CD4-positive, alpha-beta T cell treated with Interleukin-1 beta for 1 hour (primary cell): ENCODE measurements at regions not wholly inside any gene's neighbourhood (a gene's known extent, or its start where the extent isn't known, plus 50 kb on each side); places are given as distances from the start of the nearest gene placed in this dataset.
"Not testable (repeated sequence)": the region's sequence is repeated elsewhere in the genome, so short reads cannot be mapped to it uniquely, and the experiment has no call there.

Source experiments
- DNase-seq, 2 donors: peaks; one replicate each; pipeline ENCODE4 v3.0.0-alpha.2; 2020 to 2022

DNA sequence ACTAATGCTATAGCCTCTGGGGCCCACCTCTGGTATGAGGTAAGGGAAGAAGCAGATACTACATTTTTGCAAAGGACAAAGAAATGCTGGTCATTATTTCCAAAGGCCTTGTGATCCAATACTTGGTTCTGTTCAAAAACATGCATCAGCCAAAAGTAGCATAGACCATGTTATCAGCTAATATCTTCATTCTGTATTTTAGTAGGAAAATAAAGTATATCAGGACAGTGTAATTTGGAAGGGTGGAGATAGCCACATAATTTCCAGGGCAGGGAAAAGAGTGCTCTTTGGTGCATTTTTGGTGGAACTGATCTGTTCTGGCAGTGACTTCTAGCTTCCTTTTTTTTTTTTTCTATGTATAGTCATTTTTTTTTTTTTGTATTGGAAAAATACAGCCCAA, 258.0 kb upstream of the SOX4 start:
- DNase-seq, result no peak

DNA sequence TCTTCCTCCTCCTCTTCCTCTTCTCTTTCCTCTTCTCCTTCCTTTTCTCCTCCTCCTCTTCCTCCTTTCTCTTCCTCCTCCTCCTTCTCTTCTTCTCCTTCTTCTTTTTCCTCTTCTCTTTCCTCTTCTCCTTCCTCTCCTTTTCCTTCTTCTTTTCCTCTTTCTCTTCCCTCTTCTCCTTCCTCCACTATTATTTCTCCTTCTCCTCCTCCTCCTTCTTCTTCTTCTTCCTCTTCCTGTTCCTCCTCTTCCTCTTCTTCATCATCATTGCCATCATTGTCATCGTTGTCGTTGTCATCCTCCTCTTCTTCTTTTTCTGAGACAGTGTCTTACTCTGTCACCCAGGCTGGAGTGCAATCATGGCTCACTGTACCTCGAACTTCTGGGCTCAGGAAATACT, 256.3 kb upstream of the SOX4 start:
- DNase-seq, result no peak

DNA sequence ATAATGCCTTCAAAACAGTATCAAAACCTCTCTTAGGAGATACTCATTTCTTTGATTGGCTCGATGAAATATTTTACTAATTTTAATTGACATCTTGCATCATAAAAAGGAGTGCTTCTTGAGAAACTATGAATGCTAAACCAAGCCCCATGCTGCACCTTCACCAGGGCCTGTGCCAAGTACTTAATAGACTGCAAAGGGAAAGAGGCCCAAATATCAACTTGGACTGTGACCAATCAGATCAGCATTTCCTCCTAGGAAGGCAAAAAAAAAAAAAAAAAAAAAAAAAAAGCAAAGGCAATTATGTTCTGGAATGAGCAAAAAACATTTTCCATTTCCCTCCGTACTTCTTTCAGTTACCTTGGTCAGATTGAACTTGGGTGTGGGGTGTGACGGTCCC, 253.0 kb upstream of the SOX4 start:
- no peak for DNase-seq

DNA sequence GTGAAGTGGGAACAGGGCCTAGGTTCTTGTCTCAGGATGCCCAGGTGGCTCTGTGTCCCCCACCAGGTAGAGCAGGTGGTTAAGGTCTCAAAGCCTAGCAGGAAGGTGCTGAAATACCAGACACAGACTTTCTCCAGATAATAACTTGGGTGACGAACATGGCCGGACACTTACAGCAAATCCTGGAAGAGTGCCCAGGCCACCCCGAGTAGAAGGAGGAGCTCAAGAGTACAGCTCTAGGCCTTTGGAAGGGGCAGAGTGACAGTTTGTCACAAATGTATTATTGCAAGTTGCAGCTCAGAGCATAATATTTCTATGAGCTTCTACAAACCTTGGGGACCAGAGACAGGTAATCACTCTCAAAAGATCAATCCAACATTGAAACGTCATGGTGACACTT, 251.6 kb upstream of the SOX4 start:
- no peak for DNase-seq

DNA sequence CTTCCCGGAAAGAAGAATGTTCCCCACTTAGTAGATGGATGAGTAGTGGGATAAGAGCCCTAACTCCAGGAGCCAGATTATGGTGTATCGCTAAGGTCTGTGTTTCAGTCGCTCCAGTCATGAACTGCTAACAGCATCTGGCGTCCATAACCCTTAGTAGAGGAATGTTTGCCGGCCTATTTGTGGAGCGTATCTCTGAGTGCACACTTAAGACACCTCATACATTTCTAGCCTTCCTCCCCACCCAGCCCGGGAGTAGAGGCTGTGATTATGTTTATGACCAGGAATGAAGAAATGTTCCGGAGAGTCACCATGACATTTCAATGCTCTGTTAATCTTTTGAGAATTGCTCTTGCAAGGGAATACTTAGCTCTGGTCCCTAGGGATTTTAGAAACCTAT, 251.1 kb upstream of the SOX4 start:
- no peak for DNase-seq

DNA sequence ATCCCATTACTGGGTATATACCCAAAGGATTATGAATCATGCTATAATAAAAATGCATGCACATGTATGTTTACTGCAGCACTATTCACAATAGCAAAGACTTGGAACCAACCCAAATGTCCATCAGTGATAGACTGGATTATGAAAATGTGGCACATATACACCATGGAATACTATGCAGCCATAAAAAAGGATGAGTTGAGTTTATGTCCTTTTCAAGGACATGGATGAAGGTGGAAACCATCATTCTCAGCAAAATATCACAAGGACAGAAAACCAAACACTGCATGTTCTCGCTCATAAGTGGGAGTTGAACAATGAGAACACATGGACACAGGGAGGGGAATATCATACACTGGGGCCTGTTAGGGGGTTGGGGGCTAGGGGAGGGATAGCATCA, 247.8 kb upstream of the SOX4 start:
- not testable (repeated sequence) for DNase-seq

DNA sequence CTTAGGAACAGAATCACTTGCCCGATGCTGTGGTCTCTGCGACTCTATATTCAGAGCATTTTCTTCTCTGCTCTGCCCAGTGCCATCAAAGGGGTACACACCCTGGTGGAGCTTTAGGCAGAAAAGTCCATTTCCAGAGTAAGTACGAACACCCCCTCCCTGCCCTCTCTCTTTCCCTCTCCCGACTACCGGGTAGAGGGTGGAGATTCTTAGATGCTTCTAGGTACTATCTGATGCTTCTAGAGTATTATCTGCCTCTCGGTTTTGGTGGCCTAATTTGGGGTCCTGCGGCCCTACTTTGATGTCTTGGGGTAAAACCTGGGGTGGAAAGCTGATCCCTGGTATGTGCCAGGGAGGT, 245.4 kb upstream of the SOX4 start:
- DNase-seq, result no peak

DNA sequence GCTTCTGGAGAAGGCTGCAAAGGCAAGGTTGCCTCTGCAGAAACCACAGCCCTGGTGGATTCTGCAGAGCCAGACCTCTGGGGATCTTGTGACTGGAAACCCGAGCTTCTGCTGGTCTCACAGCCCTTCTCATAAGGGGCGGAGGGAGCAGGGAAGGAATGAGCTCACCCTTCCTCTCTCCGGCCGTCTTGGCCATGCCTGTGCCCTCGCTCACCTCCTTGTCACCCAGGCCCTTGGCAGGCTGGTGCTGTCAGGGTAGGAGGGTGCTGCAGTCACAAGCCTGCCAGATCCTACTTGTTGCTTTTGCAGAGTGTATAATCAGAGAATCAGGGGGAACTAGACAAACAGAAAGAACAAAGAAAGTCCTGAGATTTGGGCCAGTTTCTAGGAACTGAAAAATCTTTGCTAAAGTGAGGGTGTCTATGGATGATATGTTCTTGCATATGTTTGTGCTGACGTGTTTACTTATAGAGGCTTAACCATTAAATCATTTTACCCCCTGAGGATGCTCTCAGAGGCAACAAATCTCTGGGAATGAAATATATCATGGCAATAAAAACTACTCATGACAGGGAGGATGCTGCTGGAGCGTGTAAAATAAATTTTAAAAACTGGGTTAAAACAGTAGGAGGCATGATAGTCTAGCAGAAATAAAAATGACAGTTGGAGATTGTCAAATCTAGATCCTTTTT, 244.9 kb upstream of the SOX4 start:
- no peak for DNase-seq

DNA sequence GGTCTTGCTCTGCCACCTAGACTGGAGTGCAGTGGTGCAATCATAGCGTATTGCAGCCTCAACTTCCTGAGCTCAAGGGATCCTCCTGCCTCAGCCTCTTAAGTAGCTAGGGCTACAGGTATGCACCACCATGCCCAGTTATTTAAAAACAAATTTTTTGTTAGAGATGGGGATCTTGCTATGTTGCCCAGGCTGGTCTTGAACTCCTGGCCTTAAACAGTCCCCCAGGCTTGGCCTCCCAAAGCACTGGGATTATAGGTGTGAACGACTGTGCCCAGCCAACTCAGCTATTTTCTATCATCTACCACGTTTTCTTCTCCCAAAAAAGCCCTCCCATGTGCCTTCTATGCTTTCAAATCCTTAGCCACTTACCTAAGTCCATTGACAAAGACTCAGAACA, 243.7 kb upstream of the SOX4 start:
- no peak for DNase-seq

DNA sequence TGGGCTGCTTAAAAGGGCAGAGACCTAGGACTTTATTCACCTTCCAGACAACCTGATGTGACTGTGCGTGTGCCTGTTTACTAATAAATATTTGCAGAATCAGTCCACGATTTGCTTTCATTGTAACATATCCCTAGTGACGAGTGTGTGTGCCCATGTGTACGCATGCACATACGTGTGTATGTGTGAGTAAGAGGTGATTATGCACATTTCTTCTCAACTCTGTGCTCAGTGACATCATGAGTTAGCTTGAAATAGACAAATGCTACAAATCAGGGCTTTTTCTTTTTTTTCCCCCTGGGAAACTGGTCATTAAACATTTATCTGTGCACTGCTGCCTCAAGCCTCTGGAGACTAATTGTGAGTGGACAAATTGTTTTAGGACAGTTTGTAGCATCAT, 242.6 kb upstream of the SOX4 start:
- no peak for DNase-seq

DNA sequence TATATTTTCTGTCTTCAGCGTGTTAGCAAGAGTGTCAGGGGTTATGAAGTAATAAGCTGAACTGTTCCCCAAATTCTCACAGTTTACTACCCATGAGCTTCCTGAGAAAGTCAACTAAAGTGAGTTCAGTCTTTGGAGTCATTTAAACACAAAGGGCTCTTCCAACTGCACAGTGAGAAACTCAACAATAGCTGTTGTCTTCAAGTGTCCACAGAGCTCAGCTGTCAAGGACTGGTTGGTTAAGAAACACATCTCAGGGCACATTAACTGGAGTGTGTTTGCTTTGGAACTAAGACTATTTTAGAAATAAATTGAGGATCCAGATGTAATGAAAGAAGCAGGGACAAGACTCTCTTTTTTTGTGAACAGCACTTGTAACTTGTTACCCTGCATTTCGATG, 241.4 kb upstream of the SOX4 start:
- DNase-seq, result no peak

DNA sequence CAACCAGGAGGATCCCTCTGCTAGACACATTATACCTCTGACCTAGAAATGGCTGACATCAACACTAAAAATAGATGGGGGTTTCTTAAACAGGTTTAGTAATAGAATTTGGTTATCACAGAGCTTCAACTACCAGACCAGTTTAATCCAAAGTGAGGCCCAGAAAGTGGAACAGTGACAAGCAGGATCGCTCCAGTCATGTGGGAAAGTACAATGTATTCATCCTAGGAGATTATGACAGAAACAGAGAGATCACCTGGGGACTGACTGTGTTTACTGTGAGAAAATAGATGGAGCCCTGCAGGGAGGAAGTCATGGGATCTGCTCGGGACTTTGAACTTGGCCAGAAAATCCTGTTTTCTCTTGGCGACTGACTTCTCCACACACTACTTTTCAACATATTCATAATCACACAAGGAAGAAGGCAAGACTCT, 238.7 kb upstream of the SOX4 start:
- DNase-seq, result no peak

DNA sequence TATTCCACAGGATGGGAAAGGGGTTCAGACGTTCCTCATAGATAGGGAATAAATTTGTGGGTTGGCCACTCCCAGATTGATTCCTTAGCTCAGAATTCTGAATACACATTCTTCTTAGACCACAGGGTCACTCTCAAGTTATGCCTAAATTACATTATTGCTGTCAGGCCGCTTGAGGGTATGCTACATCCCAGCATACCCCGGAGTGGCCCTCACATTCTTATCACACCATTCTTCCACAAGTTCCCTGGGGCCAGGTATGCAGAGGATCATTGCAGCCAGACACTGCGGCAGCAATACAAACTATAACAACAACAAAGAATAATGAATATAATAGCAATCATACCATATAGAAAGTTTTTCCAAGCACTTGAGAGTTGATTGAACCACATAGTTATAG, 237.9 kb upstream of the SOX4 start:
- DNase-seq, result no peak

DNA sequence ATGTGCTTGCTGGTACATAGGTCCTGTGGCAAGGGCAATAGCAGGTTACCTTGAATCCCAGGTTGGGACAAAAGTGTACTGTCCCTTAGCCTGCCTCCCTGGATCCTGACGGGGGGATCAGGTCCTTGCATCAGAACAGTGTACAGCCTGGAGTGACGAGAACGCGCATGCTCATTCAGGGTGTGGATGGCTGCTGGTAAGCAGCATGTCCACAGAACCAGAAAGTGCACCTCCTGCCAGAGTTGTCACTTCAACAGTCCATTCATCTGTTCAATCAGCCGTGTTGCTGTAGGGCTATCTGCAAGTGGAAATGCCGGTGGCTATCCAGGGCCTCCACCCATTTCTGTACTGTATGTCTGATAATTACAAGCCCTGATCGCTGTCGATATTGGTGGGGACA, 236.3 kb upstream of the SOX4 start:
- DNase-seq, result no peak

DNA sequence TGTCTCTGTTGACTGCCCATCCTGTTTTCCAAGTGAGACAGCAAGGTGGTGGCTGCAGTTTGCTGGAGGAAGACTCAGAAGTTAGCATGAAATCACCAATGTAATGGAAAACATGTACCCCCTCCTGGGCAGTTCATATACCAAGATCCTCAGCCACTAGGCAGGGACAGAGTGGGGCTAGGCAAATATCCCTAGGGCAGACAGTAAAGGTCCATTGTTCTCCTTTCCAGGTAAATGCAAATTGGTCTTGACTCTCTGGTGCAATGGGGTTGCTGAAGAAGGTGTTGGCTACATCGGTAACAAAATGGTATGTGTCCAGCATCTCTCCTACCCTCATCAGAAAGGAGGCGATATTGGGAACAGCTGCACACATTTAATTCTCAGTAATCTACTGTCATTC, 233.6 kb upstream of the SOX4 start:
- DNase-seq, result no peak

DNA sequence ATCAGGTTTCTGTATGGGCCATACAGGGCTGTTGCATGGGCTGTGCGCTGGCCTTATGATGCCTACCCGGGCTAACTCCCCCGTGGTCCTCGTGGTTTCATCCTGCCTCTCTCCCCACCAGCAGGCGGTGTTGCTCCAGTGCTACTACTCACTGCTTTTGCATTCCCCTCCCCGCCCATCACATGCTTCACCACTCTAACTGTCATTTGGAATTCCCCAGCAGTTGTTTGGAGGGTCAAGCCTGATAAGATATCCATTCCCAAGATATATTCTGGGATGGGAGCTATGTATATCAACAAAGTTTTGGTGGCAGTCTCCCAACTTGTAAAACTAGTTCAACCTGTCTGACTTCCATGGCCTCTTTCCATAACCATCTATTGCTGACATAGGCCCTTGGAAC, 233.2 kb upstream of the SOX4 start:
- DNase-seq, result no peak

DNA sequence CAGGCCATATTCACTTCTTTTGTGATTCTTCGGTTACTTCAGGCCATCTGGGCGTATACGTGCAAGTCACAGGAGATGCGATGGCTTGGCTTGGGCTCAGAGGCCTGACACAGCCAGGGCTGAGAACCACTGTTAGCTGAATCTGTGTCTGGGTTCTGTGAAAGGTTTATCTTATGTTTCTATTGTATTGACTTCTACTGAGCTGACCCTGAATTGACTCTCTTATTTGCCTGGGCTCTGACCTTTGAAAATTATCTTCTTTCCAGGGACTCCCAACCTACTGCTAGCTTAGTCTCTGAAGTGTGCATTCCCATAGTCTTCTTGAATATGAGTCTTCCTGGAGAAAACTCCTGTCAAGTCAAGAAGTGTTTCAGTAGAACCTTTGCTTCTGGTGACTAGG, 226.4 kb upstream of the SOX4 start:
- DNase-seq, result no peak

DNA sequence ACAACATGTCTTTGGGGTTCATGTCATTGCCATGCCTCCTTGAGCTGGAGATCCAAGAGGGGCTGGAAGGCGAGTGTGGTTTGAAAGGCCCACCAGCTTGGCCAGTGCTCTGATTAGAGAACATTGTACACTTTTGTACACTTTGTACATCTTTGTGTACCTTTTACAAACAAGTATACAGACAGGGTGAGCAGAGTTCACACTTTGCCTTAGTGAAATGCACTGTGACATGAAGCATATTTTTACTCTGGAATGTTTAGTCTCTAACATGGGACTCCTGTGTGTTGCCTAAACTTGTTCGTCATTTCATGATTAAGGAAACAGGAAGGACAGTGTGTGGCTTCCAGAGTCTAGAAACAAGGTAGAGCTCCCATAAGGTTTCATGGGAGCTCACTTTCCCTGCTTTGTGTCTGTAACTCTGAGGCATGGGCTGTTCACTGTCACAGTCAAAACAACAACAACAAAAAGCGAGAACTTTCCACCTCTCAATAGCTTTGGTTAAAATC, 225.8 kb upstream of the SOX4 start:
- DNase-seq, result no peak

DNA sequence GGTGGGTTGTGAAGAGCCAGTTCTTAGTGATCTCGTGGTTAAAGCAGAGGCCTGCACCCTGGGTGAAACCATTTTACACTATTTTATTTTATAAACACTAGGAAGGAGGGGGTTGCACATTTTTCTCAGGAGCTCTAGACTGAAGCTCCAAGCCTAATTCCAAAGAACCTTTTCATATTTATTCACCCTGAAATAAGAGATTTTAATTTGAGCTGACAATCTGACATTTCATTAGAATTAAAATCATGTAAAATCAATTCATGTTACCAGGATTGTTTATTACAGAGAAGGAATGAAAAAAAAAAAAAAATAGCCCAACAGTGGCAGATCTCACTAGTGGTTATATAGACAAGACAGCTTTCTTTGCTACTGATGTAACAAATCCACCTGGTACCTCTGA, 222.5 kb upstream of the SOX4 start:
- DNase-seq, result no peak

DNA sequence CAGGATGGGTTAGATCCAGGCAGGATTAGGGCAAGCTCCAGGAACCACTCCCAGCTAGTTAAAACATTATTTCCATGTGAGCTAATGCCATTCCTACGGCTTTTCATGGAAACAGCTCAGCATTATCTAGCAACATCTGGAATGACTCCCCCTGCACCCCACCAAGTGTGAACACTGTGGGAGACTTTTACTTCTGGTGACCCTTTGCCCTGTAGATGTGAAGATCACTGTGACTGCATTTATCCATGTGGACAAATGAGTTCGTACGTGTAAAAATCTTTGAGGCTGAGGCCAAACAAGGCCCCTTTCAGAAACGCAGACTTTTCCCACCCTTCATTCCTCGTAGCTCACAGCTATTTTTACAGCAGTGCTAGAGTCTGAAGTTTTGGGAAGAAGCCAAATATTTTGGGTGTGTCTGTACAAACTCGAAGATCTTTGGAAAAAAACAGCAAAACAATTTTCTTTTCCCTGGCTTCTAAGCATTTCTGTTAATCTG, 221.8 kb upstream of the SOX4 start:
- no peak for DNase-seq

DNA sequence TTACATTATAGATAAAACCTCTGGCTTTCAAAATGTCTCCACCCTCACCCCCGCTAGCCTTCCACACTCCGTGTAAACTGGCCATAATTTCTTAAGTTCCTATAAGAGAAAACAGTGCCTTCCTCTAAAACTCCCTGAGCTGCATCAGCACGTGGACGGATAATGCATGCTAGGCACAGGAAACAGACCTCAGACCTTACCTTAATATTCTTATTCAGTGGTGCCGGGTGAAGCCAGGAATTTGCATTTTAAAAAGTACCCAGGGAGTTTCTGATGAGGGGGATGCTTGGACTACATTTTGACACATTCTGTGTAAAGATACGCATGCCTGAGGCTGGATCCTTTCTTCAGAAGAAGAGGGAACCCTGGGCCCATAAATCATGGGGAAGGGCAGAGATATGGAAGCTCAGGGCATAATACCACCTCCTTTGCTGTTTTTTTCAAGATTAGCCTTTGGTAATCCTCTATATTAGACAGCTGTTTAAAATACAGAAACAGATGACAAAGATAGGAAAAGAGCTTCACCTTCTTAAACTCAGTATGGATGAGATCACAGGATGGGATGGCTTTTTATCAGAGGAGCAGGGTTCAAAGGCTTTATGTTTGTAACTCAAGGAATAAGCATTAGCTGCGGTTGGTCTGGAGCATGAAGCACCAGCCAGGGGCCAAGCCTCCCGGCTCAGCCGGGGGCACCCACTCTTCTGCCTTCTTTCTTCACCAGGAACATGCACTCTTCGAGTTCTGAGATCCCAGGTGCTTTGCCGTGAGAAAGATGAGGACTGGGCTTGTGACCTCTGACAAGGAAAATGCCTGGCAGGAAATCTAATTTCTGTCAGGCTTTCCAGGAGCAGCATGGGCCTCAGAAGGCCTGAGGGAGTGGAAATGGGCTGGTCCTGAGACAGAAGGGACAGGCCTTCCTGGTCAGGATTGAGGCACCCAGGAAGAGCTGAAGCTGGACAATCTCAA, 218.1 kb upstream of the SOX4 start:
- no peak for DNase-seq

DNA sequence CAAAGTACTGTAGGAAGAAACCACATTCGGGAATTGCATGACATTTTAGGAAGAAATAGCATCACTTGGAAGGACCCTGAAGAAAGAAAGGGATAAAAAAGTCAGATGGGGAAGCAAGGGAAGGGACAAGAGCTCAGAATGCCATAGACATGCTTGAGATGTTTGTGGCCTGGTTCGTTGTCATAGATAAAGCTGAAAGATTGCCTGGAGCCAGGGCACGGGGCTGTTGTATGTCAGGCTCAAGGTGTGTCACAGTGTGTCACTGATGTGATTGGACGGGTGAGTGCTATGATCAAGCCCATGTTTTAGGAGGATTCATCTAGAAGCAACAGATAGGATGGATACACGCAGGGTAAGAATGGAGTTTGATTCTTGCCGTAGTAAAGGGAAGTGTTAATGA, 216.2 kb upstream of the SOX4 start:
- DNase-seq, result no peak

DNA sequence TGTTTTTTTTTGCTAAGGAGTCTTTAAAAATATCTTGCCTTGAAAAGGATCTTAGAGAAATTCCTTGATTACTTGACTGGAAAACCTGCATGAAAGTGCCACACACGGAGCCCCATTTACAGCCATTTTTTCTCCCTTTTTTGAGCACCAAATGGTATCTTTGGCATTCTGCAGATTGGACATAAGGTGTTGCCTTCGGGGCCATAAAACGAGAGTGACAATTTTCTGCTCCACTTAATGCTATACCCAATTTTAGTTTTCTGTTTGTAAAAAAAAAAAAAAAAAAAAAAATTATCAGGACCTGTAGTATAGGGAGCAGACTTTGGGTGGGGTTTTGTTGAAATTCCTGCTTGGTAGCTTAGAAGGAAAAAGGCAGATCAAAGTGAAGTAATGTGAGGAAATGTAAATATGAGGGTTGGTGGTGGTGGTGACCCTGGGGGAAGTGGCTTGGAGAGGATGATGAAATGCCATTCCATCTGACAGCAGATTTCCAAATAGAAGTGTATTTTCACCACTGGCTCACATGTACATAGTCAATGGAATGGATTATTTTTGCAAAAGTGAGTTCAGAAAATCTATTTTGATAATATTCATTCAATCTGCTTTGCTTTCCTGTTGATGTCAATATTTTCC, 212.1 kb upstream of the SOX4 start:
- DNase-seq, result no peak
